Prostate gland (tissue), 2 donors: ENCODE measurements at regions not wholly inside any gene's neighbourhood (a gene's known extent, or its start where the extent isn't known, plus 50 kb on each side); places are given as distances from the start of the nearest gene placed in this dataset.

Experiments
- POLR2A ChIP-seq: fragments of 450-650 bp; IDR thresholded peaks from one replicate; pipeline ENCODE4 v1.6.1; 2016; ENCODE audit warnings: antibody characterized with exemption, mild to moderate bottlenecking
- POLR2AphosphoS5 ChIP-seq: sonication (generic); formaldehyde crosslinking; IDR thresholded peaks from one replicate; pipeline ENCODE4 v1.6.1; 2017; ENCODE audit warnings: antibody characterized with exemption
- TF ChIP-seq, protein P1 (sequence below), 4 experiments: fragments of 200-600 bp in 2 of 4; fragments of 450-650 bp in 2 of 4; sonication (generic) in 2 of 4; IDR thresholded peaks; 1 replicate in 3 of 4; 2 replicates in 1 of 4; pipeline ENCODE4 v1.5.1; 2016 to 2019; ENCODE audit warnings: antibody characterized with exemption in 4 of 4, mild to moderate bottlenecking in 2 of 4, moderate library complexity in 2 of 4

DNA sequence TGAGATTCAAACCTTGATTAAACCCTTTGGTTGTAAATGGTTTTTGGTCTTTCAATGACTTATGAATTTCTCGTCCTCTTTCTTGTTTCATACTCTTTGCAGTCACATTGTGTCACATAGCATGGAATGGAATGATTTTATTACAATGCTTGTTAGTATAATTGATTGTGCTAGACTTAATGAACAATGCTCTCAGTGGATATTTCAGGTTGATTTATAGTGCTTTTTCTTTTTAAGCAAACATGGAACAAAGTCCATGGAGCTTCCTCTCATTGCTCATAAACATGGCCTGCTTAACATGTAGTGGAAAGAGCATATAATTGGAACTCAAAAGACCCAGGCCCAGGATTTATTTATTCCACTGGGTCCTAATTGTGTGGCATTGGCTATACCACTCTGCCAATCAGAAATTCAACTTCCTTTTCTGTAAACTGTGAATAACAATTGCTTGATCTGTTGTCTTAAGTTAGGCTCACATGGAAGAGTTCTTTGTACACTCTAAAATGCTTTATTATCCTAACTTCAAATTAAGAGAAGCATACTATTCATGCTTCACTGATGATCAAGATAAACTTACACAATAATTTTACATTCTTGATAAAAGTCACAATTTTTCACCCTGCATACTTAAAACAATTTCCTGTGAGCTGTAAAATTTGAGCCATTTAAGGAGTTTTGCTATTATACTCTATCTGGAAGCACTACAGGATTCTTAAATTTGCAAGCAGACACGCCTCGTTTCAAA lies 370.5 kb upstream of the PDE3A start:
- TF ChIP-seq POLR2AphosphoS5 (no peak), POLR2A (no peak)
- TF ChIP-seq, protein P1, sequence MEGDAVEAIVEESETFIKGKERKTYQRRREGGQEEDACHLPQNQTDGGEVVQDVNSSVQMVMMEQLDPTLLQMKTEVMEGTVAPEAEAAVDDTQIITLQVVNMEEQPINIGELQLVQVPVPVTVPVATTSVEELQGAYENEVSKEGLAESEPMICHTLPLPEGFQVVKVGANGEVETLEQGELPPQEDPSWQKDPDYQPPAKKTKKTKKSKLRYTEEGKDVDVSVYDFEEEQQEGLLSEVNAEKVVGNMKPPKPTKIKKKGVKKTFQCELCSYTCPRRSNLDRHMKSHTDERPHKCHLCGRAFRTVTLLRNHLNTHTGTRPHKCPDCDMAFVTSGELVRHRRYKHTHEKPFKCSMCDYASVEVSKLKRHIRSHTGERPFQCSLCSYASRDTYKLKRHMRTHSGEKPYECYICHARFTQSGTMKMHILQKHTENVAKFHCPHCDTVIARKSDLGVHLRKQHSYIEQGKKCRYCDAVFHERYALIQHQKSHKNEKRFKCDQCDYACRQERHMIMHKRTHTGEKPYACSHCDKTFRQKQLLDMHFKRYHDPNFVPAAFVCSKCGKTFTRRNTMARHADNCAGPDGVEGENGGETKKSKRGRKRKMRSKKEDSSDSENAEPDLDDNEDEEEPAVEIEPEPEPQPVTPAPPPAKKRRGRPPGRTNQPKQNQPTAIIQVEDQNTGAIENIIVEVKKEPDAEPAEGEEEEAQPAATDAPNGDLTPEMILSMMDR (IDR thresholded peaks at IDR 0.05), result no peak
